22Rv1 (cell line): ENCODE measurements at regions not wholly inside any gene's neighbourhood (a gene's known extent, or its start where the extent isn't known, plus 50 kb on each side); places are given as distances from the start of the nearest gene placed in this dataset.

Experiments used
- ZFX ChIP-seq: fragments of 450-650 bp; IDR thresholded peaks from 2 replicates; pipeline ENCODE4 v1.6.1; 2017; ENCODE audit warnings: antibody characterized with exemption, borderline replicate concordance
- TF ChIP-seq, protein P1 (sequence below): fragments of 450-650 bp; IDR thresholded peaks from 2 replicates; pipeline ENCODE4 v1.5.1; 2017; ENCODE audit warnings: mild to moderate bottlenecking

DNA sequence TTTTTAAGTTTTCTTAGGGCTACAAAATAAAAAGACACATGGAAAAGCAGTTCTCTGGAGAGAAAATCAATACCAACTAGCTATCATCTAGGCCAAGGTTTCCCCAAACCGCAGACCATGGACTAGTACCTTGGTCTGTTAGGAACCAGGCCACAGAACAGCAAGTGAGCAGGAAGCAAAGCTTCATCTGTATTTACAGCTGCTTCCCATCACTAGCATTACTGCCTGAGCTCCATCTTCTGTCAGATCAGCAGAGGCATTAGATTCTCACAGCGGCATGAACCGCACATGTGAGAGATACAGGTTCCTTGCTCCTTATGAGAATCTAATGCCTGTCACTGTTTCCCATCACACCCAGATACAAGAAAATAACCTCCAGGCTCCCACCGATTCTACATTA lies 1907.6 kb upstream of the ACO1 start:
- TF ChIP-seq, protein P1, sequence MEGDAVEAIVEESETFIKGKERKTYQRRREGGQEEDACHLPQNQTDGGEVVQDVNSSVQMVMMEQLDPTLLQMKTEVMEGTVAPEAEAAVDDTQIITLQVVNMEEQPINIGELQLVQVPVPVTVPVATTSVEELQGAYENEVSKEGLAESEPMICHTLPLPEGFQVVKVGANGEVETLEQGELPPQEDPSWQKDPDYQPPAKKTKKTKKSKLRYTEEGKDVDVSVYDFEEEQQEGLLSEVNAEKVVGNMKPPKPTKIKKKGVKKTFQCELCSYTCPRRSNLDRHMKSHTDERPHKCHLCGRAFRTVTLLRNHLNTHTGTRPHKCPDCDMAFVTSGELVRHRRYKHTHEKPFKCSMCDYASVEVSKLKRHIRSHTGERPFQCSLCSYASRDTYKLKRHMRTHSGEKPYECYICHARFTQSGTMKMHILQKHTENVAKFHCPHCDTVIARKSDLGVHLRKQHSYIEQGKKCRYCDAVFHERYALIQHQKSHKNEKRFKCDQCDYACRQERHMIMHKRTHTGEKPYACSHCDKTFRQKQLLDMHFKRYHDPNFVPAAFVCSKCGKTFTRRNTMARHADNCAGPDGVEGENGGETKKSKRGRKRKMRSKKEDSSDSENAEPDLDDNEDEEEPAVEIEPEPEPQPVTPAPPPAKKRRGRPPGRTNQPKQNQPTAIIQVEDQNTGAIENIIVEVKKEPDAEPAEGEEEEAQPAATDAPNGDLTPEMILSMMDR = no peak
- TF ChIP-seq ZFX = no peak
